WTC11 (cell line): ENCODE measurements at regions not wholly inside any gene's neighbourhood (a gene's known extent, or its start where the extent isn't known, plus 50 kb on each side); places are given as distances from the start of the nearest gene placed in this dataset.

Source experiments
- ATF1 ChIP-seq: sonication (generic); formaldehyde crosslinking; IDR thresholded peaks from 2 replicates; pipeline ENCODE4 v1.8.1; 2023; ENCODE audit warnings: mild to moderate bottlenecking, moderate library complexity, missing genetic modification reagents
- ETV6 ChIP-seq: sonication (generic); formaldehyde crosslinking; IDR thresholded peaks from 2 replicates; pipeline ENCODE4 v1.8.1; 2022; ENCODE audit warnings: mild to moderate bottlenecking, missing genetic modification reagents
- TF ChIP-seq, protein P1 (sequence below): fragments of 200-600 bp; IDR thresholded peaks from 2 replicates; pipeline ENCODE4 v1.8.0; 2022; ENCODE audit warnings: antibody characterized with exemption
- TF ChIP-seq, protein P2 (sequence below): fragments of 250-450 bp; sonication (Bioruptor Pico); IDR thresholded peaks from 2 replicates; pipeline ENCODE4 v1.9.0; 2021; ENCODE audit warnings: moderate library complexity, mild to moderate bottlenecking, inconsistent platforms, borderline replicate concordance
- TF ChIP-seq, protein P3 (sequence below): sonication (generic); formaldehyde crosslinking; IDR thresholded peaks from 2 replicates; pipeline ENCODE4 v1.8.1; 2023; ENCODE audit warnings: mild to moderate bottlenecking, moderate library complexity, missing genetic modification reagents
- TF ChIP-seq, protein P4 (sequence below): sonication (generic); formaldehyde crosslinking; IDR thresholded peaks from 2 replicates; pipeline ENCODE4 v1.8.1; 2022; ENCODE audit warnings: mild to moderate bottlenecking, missing genetic modification reagents, moderate library complexity, borderline replicate concordance

DNA sequence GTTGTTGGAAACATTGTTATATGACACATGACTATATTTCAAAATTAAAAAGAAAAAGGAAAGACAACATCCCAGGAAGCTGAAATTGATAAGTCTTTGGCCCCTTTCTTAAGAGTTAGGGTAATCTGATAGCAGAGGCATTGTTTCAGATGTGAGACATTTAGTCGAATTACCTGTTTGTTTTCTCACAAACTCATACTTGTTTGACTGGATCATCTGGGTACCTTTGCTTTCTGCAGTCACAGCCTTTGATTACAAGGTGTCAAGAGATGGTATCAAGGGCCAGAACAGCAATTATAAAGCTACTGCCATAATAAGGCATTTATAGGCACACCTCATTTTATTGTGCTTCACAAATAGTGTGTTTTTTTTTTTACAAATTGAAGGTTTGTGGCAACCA, 136.3 kb downstream of the DUSP10 start:
- TF ChIP-seq, protein P1, sequence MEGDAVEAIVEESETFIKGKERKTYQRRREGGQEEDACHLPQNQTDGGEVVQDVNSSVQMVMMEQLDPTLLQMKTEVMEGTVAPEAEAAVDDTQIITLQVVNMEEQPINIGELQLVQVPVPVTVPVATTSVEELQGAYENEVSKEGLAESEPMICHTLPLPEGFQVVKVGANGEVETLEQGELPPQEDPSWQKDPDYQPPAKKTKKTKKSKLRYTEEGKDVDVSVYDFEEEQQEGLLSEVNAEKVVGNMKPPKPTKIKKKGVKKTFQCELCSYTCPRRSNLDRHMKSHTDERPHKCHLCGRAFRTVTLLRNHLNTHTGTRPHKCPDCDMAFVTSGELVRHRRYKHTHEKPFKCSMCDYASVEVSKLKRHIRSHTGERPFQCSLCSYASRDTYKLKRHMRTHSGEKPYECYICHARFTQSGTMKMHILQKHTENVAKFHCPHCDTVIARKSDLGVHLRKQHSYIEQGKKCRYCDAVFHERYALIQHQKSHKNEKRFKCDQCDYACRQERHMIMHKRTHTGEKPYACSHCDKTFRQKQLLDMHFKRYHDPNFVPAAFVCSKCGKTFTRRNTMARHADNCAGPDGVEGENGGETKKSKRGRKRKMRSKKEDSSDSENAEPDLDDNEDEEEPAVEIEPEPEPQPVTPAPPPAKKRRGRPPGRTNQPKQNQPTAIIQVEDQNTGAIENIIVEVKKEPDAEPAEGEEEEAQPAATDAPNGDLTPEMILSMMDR, result no peak
- TF ChIP-seq, protein P2, sequence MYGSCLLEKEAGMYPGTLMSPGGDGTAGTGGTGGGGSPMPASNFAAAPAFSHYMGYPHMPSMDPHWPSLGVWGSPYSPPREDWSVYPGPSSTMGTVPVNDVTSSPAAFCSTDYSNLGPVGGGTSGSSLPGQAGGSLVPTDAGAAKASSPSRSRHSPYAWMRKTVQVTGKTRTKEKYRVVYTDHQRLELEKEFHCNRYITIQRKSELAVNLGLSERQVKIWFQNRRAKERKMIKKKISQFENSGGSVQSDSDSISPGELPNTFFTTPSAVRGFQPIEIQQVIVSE (CRISPR knock-in tag), result no peak
- TF ChIP-seq, protein P3, sequence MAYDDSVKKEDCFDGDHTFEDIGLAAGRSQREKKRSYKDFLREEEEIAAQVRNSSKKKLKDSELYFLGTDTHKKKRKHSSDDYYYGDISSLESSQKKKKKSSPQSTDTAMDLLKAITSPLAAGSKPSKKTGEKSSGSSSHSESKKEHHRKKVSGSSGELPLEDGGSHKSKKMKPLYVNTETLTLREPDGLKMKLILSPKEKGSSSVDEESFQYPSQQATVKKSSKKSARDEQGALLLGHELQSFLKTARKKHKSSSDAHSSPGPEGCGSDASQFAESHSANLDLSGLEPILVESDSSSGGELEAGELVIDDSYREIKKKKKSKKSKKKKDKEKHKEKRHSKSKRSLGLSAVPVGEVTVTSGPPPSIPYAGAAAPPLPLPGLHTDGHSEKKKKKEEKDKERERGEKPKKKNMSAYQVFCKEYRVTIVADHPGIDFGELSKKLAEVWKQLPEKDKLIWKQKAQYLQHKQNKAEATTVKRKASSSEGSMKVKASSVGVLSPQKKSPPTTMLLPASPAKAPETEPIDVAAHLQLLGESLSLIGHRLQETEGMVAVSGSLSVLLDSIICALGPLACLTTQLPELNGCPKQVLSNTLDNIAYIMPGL (CRISPR knock-in tag), result no peak
- no peak for TF ChIP-seq ATF1 (CRISPR knock-in tag)
- TF ChIP-seq ETV6 (CRISPR knock-in tag), result no peak
- TF ChIP-seq, protein P4, sequence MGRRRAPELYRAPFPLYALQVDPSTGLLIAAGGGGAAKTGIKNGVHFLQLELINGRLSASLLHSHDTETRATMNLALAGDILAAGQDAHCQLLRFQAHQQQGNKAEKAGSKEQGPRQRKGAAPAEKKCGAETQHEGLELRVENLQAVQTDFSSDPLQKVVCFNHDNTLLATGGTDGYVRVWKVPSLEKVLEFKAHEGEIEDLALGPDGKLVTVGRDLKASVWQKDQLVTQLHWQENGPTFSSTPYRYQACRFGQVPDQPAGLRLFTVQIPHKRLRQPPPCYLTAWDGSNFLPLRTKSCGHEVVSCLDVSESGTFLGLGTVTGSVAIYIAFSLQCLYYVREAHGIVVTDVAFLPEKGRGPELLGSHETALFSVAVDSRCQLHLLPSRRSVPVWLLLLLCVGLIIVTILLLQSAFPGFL (CRISPR knock-in tag), result no peak
